NCI-H146 treated with DMSO at 0.1 percent for 48 hours (cell line): ENCODE measurements at regions not wholly inside any gene's neighbourhood (a gene's known extent, or its start where the extent isn't known, plus 50 kb on each side); places are given as distances from the start of the nearest gene placed in this dataset.

Experiments
- DNase-seq: peaks from one replicate; lab custom pipeline; 2025; ENCODE audit not compliant: unreplicated experiment; lab: John Stamatoyannopoulos, UW

DNA sequence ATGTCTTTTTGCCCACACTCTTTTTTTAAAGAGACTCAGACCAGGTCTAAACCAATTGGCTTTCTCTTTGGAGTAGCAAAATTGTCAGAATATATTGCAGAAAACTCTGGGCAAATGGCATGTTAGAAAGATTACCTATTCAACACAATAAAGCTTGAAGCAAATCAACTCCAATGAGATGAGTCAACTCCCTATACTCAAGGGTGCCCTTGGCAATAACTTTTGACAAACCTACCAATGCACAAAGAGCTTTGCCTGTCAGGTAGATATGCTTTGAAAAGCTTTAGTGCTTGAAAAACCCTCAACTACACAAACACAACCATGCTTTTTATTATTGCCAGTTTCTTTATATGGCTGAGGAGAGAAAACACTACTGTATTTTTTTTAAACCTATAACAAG, 137.7 kb upstream of the GRM7 start:
- DNase-seq = no peak

DNA sequence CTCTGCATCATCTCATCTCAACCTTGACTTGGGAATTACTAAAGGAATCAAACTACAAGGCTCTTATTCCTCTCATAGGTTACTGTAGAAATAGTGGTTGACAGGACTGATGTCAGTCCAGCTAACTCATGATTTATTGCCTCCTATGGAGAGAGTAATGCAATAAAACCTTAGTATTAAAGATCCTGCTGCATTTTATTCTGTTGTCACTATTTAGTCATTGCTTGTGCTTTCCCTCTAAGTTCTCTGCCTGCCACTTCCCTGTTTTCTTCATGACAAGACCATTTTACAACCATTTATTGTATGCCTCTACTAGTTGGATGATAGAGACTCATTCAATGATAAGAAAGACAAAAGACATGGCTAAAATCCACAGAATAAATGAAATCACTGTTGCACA, 134.1 kb upstream of the GRM7 start:
- no peak for DNase-seq

DNA sequence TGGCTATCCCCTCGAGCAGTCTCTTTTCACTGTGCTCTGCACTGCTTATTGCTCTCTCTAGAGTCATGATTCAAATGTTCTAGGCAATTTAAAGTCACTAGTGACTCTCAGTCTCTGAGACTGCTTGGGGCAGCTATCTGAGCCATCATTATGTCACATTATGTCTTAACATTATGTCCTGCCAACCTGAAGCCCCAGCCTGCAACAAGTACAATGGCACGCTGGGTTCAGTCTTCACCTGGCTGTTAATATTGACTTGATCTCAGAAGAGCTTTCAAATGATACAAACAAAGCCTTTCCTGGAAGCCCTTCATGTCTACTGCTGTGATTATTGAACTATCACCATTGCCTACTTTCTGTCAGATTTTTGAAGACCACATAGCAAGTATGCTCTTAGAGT, 128.1 kb upstream of the GRM7 start:
- DNase-seq = no peak

DNA sequence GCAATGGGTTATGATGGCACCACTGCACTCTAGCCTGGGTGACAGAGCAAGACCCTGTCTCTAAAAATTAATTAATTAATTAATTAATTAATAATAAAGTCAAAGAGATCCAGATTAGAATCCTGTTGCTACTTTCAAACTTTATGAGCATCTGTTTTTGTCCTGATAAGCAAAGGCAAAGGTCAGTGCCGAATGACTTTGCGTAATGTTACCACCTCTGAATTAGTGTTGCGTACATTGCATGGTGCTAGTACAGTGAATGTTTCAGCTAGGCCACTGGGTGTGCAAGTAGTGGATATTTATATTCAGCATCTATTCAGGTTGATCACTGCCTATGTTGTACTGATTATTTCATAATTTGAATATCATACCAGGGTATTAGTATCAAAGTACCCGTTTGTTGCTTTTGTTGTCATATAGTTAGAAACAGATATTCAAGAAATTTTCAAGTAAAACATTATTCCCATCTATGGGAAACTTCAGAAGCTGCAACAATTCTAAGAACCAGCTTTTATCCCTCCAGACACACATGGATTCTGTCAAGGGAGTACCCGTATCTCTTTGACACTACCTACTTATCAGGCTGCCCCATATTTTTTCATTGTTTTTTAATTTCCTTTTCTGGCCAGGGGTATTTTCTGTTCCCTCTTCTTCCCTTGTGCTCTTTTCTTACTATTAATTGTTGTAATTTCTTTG, 127.1 kb upstream of the GRM7 start:
- DNase-seq = no peak

DNA sequence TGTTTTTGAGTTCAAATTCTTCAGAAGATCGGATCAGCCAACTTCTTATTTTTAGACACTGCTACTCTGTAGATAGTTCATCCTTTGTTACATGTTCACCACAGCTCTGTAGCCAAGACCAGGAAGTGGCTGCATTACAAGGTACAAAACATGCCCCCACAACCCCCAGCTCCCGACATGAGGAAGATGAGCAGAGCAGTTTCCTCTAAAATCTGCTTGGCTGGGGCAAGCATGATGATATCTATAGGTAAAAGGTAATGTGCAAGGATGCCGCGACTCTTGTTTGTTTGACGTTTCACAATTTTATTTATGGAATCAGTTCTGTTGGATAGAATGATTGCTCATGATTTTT, 126.5 kb upstream of the GRM7 start:
- DNase-seq = no peak

DNA sequence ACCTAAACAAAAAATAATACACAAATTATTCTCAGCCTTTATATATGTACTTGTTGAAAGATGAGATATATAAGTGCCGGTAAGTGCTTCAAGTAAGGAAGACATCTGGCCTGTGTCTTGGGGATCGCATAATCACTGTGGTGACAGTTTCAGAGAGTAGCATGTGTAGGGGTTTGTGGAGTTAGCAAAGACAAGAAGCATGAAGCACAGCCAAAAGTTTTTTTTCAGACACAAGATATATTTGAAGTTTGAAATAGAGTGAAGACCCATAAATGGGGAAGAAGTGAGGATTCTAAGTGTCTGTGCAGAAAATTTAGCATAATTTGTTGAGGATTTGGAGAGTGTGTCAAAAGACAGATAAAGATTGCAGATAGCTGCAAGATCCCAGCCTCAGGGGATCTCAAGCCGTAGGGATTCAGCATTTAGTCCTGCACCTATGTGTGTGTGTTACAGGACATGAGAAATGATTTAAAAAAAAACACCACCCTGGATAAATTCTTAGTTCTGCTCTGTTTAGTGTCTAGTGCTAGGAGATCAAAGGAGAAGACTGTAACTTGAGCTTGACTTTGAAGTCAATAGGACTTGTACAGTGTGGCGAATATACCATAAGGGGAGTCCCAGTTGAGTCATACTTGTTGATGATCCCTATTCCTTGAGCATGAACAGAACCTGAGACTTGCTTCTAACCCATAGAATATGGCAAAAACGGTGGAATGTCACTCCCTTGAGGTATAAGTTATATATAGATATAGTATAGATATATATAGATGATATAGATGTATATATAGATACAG, 123.9 kb upstream of the GRM7 start:
- DNase-seq = no peak

DNA sequence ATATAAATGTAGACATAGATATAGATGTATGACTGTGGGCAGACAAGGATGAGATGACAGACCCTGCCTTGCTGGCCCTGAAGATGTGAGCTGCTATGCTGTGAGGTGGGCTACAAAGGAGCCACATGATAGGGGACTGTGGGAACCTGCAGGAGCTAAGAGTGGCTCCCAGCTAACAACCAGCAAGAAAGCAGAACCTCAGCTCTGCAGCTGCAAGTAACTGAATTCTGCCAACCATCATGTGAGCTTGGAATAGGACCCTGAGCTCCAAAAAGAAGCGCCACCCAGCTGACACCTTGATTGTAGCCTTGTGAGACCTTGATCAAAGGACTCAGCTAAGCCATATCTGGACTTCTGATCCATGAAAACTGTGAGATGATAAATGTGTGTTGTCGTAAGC, 123.3 kb upstream of the GRM7 start:
- no peak for DNase-seq

DNA sequence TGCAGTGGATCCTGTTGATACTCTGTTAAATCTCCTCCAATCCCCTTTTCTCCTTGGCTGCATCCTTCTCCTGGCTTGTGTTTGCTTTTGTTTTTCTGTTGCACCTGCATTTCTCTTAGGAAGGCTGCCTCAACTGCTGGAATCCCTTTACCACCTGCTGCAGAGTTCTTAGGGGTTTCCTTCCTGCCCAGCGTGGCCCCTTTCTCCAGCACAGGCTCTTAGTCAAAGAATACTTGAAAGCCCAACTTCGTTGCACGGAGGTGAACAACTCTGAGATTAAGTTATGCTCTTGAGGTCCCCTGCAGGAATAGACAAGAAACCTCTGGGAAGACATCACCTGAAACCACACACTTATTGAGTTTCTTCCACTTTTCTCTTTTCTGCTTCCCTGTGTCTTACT, 121.6 kb upstream of the GRM7 start:
- no peak for DNase-seq

DNA sequence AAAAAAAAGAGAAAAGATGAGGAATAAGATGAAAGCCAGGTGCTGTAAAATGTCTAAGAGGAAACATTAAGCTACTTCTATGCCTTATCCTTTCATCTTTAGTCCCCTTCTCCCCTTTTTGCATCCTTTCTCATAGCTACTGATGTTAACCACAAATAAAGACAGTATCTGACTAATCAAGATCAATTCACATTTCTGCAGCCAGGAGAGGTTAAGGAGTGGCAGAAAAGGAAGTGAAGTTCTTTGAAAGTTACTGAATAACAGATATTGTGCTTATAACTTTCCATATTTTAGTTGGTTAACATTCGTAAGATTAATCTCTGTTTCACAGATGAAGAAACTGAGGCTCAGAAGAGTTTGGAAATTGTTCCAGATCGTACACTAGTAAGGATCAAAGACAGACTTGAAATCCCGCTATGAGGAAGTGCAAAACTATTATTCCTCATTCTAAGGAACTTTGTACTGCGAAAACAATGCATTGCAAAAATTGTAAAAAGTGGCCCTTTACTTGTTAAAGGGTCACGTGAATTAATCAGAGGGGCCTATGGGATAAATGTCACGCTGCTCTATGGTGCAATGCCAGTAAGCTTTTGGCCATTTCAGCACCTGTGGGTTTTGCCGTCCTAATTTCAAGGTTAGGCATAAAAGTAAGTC, 117.7 kb upstream of the GRM7 start:
- no peak for DNase-seq

DNA sequence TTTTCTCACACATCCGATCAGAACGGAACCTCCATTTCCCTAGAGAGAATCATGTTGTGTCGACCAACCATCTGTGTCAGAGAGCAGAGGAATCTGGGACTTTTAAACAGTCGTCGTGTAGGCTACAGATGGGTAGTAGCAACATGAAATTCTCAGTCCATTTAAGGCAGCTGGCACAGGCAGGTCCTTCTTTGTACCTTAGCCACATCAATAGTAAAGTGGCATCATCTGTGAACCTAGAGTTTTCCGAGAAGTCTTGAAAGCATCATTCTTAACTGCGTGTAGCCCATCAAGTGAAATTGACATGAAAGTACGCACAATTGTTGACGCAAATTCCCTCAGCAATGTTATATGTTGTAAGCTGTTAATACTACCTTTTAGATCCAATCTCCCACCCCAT, 114.5 kb upstream of the GRM7 start:
- no peak for DNase-seq

DNA sequence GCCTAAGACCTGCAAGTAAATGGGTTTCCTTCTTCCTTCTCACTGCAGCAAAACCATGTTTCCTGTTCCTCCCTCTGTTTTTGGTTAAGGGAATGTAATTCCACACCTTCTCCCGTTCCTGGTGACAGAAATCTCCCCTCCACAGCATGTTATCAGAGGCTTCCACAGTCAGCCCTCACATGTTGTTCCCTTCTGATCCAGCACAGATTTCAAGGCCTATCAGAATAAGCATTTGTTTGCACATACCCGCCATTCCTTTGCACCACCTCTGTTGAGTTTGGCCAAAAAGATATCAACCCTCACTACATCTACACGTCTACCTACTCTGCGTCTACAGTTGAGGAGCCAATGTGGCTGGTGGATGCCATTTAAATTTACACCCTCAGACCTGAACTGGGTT, 113.9 kb upstream of the GRM7 start:
- no peak for DNase-seq

DNA sequence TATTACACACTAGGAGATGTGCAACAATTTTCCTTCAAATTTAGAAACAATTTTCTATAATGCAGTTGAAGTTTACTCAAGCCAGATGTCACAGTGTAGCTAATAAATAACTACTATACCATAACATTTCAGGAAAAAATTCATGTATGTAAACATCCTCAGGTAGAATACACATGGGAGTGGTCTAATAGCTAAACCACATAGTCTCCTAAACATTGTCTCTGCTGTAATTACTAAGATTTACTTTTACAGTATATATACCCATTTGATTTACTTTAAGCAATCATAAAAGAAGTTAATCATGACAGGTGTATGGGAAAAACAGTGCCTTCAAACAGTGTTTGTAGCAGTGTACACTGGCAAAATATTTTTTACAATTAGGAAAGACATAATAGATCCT, 110.1 kb upstream of the GRM7 start:
- DNase-seq = no peak

DNA sequence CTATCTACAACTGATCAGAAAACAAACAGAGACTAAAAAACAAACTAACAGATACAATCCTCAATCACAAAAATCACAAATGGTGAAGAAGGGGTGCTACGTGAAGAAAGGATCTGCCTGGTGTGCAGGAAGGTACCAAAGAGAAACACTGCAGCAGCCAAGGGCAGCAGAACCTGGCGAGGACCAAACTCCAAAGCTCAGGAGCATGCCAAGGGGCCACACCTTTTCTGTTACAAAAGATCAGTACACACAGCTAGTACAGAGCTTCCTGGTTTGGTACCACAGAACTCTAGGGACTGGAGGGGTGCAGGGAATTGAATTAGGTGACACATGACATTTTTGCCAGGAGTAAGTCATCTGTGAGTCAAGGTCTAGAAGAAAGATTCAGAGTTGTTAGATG, 107.4 kb upstream of the GRM7 start:
- DNase-seq = no peak

DNA sequence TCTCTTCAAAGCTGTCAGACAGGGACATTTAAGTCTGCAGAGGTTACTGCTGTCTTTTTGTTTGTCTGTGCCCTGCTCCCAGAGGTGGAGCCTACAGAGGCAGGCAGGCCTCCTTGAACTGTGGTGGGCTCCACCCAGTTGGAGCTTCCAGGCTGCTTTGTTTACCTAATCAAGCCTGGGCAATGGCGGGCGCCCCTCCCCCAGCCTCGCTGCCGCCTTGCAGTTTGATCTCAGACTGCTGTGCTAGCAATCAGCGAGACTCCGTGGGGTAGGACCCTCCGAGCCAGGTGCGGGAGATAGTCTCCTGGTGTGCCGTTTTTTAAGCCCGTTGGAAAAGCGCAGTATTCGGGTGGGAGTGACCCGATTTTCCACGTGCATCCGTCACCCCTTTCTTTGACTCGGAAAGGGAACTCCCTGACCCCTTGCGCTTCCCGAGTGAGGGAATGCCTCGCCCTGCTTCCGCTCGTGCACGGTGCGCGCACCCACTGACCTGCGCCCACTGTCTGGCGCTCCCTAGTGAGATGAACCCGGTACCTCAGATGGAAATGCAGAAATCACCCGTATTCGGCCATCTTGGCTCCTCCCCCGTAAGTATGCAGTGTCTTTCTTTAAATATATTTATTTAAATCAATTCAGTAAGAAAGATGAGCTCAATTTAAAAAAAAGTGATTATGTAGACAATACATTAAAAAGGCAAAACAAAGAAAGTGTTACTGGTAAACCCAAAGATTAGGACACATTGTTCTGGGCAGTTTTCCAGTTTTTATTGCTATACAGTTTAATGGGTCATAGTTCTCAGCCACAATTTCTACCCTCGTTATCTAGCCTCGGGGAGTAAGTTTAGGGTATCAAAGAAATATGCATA, 91.2 kb upstream of the GRM7 start:
- peak; percentile 2 for DNase-seq

DNA sequence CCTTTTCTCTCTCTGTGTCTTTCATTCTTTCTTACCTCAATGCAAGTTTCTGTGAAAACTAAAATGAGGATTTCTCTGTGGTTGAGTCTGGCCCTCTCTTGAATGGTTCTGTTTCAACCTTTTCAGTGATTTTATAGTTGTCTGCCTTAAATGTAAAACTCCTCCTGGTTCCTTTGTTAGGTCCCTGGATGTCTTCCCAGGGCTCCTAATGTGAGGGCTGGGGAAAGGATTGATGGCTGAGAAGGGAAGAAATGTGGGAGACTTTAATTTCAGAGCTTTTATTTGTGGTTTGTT, 90.6 kb upstream of the GRM7 start:
- no peak for DNase-seq

DNA sequence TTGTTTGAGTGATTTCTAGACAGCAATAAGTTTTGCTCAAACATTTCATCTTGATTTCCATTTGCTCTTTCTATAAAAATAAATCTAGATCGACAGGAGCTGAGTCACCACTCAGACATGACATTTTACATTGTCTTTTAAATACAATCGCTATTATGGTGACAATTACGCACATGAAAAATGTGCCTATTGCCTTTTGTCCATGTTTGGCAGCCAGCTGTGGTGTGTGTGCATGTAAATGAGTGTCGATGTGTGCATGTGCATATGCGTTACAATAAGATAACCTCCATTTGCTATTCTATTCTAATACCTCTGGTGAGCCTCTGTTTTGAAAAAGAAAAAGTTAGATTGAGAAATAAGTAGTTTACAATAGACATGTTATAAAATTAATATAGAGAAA, 89.7 kb upstream of the GRM7 start:
- DNase-seq = no peak

DNA sequence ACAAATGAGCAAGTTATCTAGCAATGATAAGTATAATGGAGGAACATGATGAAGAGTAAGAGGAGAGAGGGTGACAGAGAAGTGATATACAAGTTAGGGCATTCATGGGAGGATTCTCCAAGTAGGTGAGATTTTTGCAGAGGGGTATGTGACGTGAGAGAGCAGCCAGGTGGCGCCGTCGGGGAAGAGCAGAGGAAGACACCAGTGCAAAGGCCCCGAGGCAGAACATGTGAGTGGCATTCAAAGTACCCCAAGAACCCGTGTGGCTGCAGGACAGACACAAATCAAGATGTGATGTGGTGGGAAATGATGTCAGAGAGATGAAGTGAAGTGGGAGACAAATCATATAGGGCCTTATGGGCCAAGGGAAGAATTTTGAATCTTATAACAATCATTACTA, 81.8 kb upstream of the GRM7 start:
- no peak for DNase-seq

DNA sequence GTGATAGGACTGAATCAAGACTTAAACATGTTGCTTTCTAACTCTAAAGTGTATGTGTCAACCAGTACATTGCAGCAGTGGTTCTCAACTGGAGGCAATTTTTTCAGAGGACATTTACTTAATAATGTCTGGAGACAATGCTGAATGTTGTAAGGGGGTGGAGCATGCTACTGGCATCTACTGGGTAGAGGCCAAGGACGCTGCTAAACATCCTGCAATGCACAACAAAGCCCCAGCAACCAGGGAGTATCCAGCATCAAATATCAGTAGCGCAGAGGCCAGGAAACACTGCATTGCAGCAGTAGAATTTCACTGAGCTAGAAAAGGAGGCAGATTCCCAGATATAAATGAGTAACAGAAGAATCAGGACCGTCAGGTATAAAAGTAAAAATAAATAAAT, 79.8 kb upstream of the GRM7 start:
- DNase-seq = no peak

DNA sequence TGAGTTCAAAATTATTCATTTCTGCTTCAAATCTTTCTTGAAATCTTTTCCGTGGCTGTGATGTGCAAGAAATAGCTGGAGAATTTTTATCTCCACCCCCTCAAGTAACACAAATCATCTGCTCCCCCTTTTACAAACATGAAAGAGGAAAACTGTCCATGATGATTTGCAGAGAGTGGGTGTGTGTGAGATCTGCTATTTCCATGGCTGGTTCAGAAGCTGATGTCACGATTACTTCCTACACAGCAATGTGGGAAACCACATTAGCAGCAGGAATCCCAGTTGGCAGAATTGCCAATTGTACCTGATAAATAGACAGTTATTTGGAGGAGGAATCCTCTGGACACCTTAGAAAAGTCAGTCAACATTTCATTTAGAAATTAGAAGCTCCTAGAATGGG, 75.2 kb upstream of the GRM7 start:
- no peak for DNase-seq

DNA sequence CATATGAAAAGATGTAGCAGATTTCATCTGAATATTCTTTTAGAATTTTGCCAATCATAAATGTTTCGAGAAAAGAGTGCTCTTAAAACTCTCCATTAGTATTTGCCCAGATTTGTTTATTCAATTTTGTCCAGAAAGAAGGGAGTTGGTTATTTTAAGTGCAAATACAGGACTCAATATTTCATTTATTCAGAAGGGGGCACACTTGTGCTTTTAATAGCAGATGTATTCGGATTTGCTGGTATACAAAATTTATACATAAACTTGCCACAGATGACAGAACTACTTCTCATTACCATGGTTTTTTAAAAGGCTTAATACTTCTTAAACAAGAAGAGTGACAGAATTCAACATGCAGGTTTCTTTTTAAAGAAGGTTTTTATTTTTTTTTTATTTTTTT, 69.8 kb upstream of the GRM7 start:
- DNase-seq = no peak

DNA sequence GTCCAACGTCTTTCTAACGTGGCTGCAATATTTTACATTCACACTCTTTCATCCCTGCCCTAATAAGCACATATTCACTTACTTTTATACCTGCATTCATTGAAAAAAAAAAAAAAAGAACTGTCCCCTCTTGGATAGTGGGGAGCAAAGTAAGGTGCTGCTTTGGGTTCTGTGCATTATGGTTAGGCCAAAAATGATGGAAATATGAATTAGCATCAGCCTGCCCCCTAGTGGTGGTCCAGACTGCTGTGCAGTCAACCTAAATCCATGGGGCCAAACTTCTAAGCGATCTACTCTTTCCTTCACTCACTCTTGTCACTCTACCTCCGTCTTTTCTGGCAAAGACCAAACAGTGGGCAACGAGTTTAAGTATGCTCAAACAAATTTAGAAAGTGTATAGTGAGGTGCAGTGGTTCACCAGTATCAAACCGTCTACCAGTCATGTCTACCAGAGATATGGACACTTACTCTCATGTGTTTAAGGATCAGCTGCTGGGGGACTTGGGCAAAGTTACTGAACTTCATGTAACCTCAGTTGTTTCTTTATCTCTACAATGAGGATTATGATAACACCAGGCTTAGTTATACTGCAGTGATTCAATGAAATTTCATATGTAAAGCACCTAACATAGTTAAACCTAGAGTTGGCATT, 61.5 kb upstream of the GRM7 start:
- peak; percentile 1 for DNase-seq
